Breast epithelium (tissue), 3 donors: ENCODE measurements at regions not wholly inside any gene's neighbourhood (a gene's known extent, or its start where the extent isn't known, plus 50 kb on each side); places are given as distances from the start of the nearest gene placed in this dataset.

Experiments used
- CTCF ChIP-seq, 3 donors: fragments of 450-650 bp; IDR thresholded peaks; one replicate each; pipeline ENCODE4 v1.5.1; 2016 to 2017; ENCODE audit warnings: antibody characterized with exemption in 3 of 3, mild to moderate bottlenecking in 3 of 3, moderate library complexity in 3 of 3
- POLR2A ChIP-seq: fragments of 450-650 bp; IDR thresholded peaks from one replicate; pipeline ENCODE4 v1.6.1; 2016; ENCODE audit warnings: antibody characterized with exemption, mild to moderate bottlenecking, moderate library complexity

GRCh38 chr4:115515772-115516171 lies 402.4 kb upstream of the NDST4 start:
- TF ChIP-seq CTCF (IDR thresholded peaks at IDR 0.05) (no peak), POLR2A (no peak)
